NCI-H460 (cell line): ENCODE measurements at regions not wholly inside any gene's neighbourhood (a gene's known extent, or its start where the extent isn't known, plus 50 kb on each side); places are given as distances from the start of the nearest gene placed in this dataset.

Experiments used
- DNase-seq: peaks from one replicate; pipeline ENCODE4 v3.0.0-alpha.2; 2016; ENCODE audit warnings: low read depth; ENCODE audit errors: extremely low read depth

- DNase-seq = no peak
Observed at GRCh38 chr13:106433066-106433465, 102.4 kb downstream of the EFNB2 start.

- peak; percentile 6 for DNase-seq
Observed at GRCh38 chr13:106432636-106433035, 102.8 kb downstream of the EFNB2 start.

GRCh38 chr13:106426909-106427308, 108.6 kb downstream of the EFNB2 start:
- no peak for DNase-seq

GRCh38 chr13:106425661-106426060, 109.8 kb downstream of the EFNB2 start:
- no peak for DNase-seq

- DNase-seq = no peak
Observed at GRCh38 chr13:106424805-106425204, 110.7 kb downstream of the EFNB2 start.

- DNase-seq = no peak
Observed at GRCh38 chr13:106423530-106423929, 111.9 kb downstream of the EFNB2 start.

- DNase-seq = no peak
Observed at GRCh38 chr13:106418556-106418955, 116.9 kb downstream of the EFNB2 start.

GRCh38 chr13:106417467-106418110, 117.9 kb downstream of the EFNB2 start:
- DNase-seq = no peak

GRCh38 chr13:106416645-106417044, 118.8 kb downstream of the EFNB2 start:
- no peak for DNase-seq

- no peak for DNase-seq
Observed at GRCh38 chr13:106415971-106416370, 119.5 kb downstream of the EFNB2 start.

- DNase-seq = no peak
Observed at GRCh38 chr13:106415442-106415841, 120.0 kb downstream of the EFNB2 start.

- no peak for DNase-seq
Observed at GRCh38 chr13:106407338-106407737, 128.1 kb downstream of the EFNB2 start.

- no peak for DNase-seq
Observed at GRCh38 chr13:106405731-106406130, 129.7 kb downstream of the EFNB2 start.

GRCh38 chr13:106403280-106403679, 132.2 kb downstream of the EFNB2 start:
- no peak for DNase-seq

GRCh38 chr13:106402866-106403265, 132.6 kb downstream of the EFNB2 start:
- no peak for DNase-seq

- DNase-seq = no peak
Observed at GRCh38 chr13:106401081-106401480, 134.4 kb downstream of the EFNB2 start.

- DNase-seq = no peak
Observed at GRCh38 chr13:106400289-106400688, 135.2 kb downstream of the EFNB2 start.

GRCh38 chr13:106398289-106398688, 137.2 kb downstream of the EFNB2 start:
- no peak for DNase-seq

- no peak for DNase-seq
Observed at GRCh38 chr13:106393776-106394175, 141.7 kb downstream of the EFNB2 start.

GRCh38 chr13:106391681-106392080, 143.8 kb downstream of the EFNB2 start:
- DNase-seq = no peak

- no peak for DNase-seq
Observed at GRCh38 chr13:106391271-106391670, 144.2 kb downstream of the EFNB2 start.

- no peak for DNase-seq
Observed at GRCh38 chr13:106390367-106390766, 145.1 kb downstream of the EFNB2 start.

GRCh38 chr13:106385654-106386053, 149.8 kb downstream of the EFNB2 start:
- no peak for DNase-seq
